ENCODE measurements at regions not wholly inside any gene's neighbourhood (a gene's known extent, or its start where the extent isn't known, plus 50 kb on each side); places are given as distances from the start of the nearest gene placed in this dataset.

DNA sequence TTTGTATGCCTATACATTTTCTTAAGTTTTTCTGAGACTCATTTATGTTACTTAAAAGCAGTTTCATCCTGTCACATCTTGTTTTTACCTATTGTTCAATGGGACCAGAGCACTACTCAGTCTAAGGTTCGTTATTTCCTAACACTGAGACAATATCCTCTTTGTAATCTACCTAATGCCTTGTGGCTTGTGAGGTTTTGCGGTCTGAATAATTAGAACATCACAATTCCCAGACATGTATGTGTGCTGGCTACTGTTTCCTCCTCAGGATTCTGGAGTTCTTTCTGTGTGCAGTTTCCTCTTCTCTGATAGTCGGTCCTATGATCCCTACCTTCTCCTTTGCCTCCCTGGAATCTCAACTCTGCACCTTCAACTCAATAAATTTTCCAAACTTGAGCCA is 620.2 kb downstream of the ANKRD7 start:
- intact Hi-C loops (cut with DNase I), result no loop called here
- Histone ChIP-seq H3K36me3 (no peaks in the 10 kb centered on the region), H3K4me3 (no peak overlapping the region), H3K9me3 (no peaks in the 10 kb centered on the region), H3K27me3 (no peaks in the 10 kb centered on the region), H3K27ac (no peak overlapping the region), H3K4me1 (no peaks in the 10 kb centered on the region)
- no peak for TF ChIP-seq POLR2A (IDR thresholded peaks at IDR 0.05)
- TF ChIP-seq POLR2AphosphoS5 (IDR thresholded peaks at IDR 0.05; ENCODE audit: insufficient read depth in 1 of 2, low read depth in 1 of 2), result no peak
- TF ChIP-seq, protein P1, sequence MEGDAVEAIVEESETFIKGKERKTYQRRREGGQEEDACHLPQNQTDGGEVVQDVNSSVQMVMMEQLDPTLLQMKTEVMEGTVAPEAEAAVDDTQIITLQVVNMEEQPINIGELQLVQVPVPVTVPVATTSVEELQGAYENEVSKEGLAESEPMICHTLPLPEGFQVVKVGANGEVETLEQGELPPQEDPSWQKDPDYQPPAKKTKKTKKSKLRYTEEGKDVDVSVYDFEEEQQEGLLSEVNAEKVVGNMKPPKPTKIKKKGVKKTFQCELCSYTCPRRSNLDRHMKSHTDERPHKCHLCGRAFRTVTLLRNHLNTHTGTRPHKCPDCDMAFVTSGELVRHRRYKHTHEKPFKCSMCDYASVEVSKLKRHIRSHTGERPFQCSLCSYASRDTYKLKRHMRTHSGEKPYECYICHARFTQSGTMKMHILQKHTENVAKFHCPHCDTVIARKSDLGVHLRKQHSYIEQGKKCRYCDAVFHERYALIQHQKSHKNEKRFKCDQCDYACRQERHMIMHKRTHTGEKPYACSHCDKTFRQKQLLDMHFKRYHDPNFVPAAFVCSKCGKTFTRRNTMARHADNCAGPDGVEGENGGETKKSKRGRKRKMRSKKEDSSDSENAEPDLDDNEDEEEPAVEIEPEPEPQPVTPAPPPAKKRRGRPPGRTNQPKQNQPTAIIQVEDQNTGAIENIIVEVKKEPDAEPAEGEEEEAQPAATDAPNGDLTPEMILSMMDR (IDR thresholded peaks at IDR 0.05), result no peak
- DNase-seq (ENCODE audit: extremely low spot score in 2 of 2), result no peak

DNA sequence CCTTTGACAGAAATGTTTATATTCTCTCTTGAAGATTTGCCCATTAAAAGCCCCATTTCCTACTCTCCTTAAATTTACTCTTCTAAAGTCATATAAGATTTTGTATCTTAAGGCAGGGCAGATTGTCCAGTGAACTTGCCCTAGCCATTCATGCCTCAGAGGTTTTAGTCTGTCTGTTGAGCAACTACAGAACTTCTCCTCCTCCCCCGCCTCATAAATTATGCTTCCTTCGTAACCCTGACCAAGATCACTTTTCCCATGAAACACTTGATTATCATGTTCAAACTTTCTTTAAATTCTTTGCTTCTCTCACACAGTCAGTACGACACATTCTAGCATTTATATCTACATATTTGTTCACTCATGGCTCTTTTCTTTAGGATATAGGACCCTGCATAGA is 621.3 kb downstream of the ANKRD7 start:
- Histone ChIP-seq H3K4me1 (no peaks in the 10 kb centered on the region), H3K27ac (no peak overlapping the region)
- intact Hi-C loops (cut with DNase I), result no loop called here

DNA sequence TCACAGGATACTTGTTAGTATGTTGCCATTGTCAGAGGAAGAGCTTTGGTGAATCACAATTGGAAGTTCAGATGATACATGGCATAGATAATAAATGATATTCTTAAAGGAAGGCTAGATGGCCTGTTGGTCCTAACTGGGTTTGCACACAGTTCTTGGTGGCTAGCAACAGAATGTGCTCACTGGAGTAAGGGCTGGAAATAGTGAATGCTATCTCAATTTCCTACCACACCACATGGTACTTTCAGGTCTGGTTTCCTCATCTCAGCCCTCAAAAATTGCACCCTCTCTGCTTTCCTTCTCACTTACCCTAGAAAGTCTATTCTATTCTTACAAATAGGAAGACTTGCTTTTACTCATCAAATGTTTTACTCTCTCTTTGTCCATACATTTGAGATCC is 622.5 kb downstream of the ANKRD7 start:
- Histone ChIP-seq H3K4me1 (no peaks in the 10 kb centered on the region), H3K27me3 (no peaks in the 10 kb centered on the region), H3K36me3 (no peaks in the 10 kb centered on the region), H3K9me3 (no peaks in the 10 kb centered on the region), H3K4me3 (no peak overlapping the region), H3K27ac (no peak overlapping the region)
- DNase-seq (ENCODE audit: extremely low spot score in 2 of 2), result no peak
- TF ChIP-seq POLR2A (IDR thresholded peaks at IDR 0.05), result no peak
- TF ChIP-seq, protein P1 (IDR thresholded peaks at IDR 0.05), result no peak
- no peak for TF ChIP-seq POLR2AphosphoS5 (IDR thresholded peaks at IDR 0.05; ENCODE audit: insufficient read depth in 1 of 2, low read depth in 1 of 2)
- intact Hi-C loops (cut with DNase I), result no loop called here

More for the DNA sequence above, 621.3 kb downstream of the ANKRD7 start:
- Histone ChIP-seq H3K4me3 (no peak overlapping the region), H3K27me3 (no peaks in the 10 kb centered on the region), H3K9me3 (no peaks in the 10 kb centered on the region), H3K36me3 (no peaks in the 10 kb centered on the region)
- no peak for TF ChIP-seq POLR2A (IDR thresholded peaks at IDR 0.05)
- TF ChIP-seq POLR2AphosphoS5 (IDR thresholded peaks at IDR 0.05; ENCODE audit: insufficient read depth in 1 of 2, low read depth in 1 of 2), result no peak
- TF ChIP-seq, protein P1 (IDR thresholded peaks at IDR 0.05), result no peak
- no peak for DNase-seq (ENCODE audit: extremely low spot score in 2 of 2)

DNA sequence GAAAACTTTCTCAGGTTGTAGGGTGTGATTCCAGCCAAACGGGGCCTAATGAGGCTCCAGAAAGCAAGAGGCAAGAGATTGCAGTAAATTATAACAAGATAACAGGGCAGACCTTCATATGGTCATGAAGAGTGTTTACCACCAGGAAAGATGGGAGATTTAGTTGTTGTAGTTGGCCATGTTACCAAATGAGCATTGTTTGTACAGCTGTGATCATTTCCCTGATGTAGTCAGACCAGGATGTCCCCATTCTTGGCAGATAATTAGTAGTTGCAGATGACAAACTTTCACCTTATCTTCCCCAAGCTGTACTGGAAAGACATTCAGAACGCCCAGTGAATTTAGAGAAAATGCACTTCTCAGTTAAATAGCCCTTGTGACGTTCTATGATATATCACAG is 630.8 kb downstream of the ANKRD7 start:
- no peaks in the 10 kb centered on the region for H3K36me3 ChIP-seq
- TF ChIP-seq POLR2AphosphoS5 (IDR thresholded peaks at IDR 0.05; ENCODE audit: insufficient read depth in 1 of 2, low read depth in 1 of 2) (no peak), POLR2A (IDR thresholded peaks at IDR 0.05) (no peak)
- TF ChIP-seq, protein P1 (IDR thresholded peaks at IDR 0.05), result no peak
- no peaks in the 10 kb centered on the region for H3K9me3 ChIP-seq
- H3K27me3 ChIP-seq, result no peaks in the 10 kb centered on the region
- no peak overlapping the region for H3K27ac ChIP-seq
- no peak overlapping the region for H3K4me3 ChIP-seq
- intact Hi-C loops (cut with DNase I), result no loop called here
- no peak for DNase-seq (ENCODE audit: extremely low spot score in 2 of 2)
- H3K4me1 ChIP-seq, result no peaks in the 10 kb centered on the region

DNA sequence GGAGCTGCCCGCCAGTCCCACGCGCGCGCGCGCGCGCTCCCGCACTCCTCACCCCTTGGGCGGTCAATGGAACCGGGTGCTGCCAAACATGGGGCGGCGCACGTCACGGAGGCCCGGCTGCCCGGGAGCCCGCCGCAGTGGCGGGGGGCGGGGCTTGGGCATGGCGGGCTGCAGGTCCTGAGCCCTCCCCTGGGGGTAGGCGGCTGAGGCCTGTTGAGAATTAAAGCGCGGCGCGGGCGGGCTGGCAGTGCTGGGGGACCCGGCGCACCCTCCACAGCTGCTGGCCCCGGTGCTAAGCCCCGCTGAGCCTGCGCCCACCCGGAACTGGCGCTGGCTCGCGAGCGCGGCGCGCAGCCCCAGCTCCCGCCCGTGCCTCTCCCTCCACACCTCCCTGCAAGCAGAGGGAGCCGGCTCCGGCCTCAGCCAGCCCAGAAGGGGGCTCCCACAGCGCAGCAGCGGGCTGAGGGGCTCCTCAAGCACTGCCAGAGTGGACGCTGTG is 634.2 kb downstream of the ANKRD7 start:
- no peak for DNase-seq (ENCODE audit: extremely low spot score in 2 of 2)
- TF ChIP-seq POLR2A (IDR thresholded peaks at IDR 0.05) (no peak), POLR2AphosphoS5 (IDR thresholded peaks at IDR 0.05; ENCODE audit: insufficient read depth in 1 of 2, low read depth in 1 of 2) (no peak)
- TF ChIP-seq, protein P1 (IDR thresholded peaks at IDR 0.05), result no peak
- intact Hi-C loops (cut with DNase I), result no loop called here
- no peak overlapping the region for H3K27ac ChIP-seq
- H3K4me1 ChIP-seq, result no peaks in the 10 kb centered on the region
- H3K4me3 ChIP-seq, result no peak overlapping the region
- H3K36me3 ChIP-seq, result no peaks in the 10 kb centered on the region
- no peaks in the 10 kb centered on the region for H3K9me3 ChIP-seq
- no peaks in the 10 kb centered on the region for H3K27me3 ChIP-seq

Measured in vagina (tissue), 2 donors.